Sigmoid colon (tissue), 4 donors: ENCODE measurements at regions not wholly inside any gene's neighbourhood (a gene's known extent, or its start where the extent isn't known, plus 50 kb on each side); places are given as distances from the start of the nearest gene placed in this dataset.

Source experiments
- EP300 ChIP-seq, 4 donors: sonication (generic); formaldehyde crosslinking; IDR thresholded peaks; one replicate each; pipeline ENCODE4 v1.6.1; 2017; ENCODE audit warnings: antibody characterized with exemption in 4 of 4
- POLR2A ChIP-seq, 2 donors: fragments of 450-650 bp; IDR thresholded peaks; one replicate each; pipeline ENCODE4 v1.6.1; 2016; ENCODE audit warnings: antibody characterized with exemption in 2 of 2, mild to moderate bottlenecking in 2 of 2, moderate library complexity in 2 of 2
- POLR2AphosphoS5 ChIP-seq, 4 donors: sonication (generic); formaldehyde crosslinking; IDR thresholded peaks; one replicate each; pipeline ENCODE4 v1.6.1; 2017; ENCODE audit warnings: antibody characterized with exemption in 4 of 4
- TF ChIP-seq, protein P1 (sequence below), 4 experiments: fragments of 450-650 bp in 3 of 4; fragments of 200-600 bp in 1 of 4; IDR thresholded peaks; one replicate each; pipeline ENCODE4 v1.5.1; 2016 to 2019; ENCODE audit warnings: antibody characterized with exemption in 4 of 4, mild to moderate bottlenecking in 3 of 4, moderate library complexity in 2 of 4

DNA sequence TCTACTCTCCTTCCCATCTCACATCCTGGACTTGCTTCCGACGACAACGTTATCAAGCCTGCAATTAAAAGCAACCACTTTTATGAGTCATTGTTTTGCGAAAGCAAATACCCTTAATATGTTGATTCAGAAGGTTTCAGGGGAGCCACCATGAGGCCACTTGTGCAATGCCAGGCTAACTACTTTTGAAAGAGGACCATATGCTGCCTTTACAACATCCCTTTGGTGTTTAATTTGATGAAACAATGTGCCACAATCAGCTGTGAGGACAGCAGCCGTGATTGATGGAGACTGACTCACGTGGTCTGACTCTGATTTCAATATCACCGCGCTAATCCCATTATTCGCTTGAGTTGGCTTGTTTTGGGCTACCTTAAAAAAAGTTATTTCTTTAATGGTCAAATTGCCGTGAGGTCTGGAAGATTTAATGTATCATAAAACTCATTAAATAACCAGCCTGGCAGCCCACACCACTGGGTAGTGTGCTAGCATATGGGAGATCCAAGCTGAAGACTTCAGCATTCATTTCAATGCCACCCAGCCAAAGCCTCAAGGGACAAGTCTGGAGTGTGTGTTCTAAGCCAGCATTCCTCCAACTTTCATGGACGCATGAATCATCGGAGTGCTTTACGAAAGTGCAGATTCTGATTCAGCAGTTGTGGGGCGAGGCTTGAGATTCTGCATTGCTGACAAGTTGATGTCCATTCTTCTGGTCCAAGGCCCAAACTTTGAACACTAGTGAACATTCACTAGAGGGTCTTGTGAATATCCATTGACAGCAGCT lies 73.3 kb upstream of the PAXBP1 start:
- TF ChIP-seq, protein P1, sequence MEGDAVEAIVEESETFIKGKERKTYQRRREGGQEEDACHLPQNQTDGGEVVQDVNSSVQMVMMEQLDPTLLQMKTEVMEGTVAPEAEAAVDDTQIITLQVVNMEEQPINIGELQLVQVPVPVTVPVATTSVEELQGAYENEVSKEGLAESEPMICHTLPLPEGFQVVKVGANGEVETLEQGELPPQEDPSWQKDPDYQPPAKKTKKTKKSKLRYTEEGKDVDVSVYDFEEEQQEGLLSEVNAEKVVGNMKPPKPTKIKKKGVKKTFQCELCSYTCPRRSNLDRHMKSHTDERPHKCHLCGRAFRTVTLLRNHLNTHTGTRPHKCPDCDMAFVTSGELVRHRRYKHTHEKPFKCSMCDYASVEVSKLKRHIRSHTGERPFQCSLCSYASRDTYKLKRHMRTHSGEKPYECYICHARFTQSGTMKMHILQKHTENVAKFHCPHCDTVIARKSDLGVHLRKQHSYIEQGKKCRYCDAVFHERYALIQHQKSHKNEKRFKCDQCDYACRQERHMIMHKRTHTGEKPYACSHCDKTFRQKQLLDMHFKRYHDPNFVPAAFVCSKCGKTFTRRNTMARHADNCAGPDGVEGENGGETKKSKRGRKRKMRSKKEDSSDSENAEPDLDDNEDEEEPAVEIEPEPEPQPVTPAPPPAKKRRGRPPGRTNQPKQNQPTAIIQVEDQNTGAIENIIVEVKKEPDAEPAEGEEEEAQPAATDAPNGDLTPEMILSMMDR (IDR thresholded peaks at IDR 0.05), result no peak
- no peak for TF ChIP-seq POLR2A (IDR thresholded peaks at IDR 0.05)
- no peak for TF ChIP-seq EP300 (IDR thresholded peaks at IDR 0.05)
- TF ChIP-seq POLR2AphosphoS5 (IDR thresholded peaks at IDR 0.05), result no peak
